Stimulated activated naive CD4-positive, alpha-beta T cell treated with Interleukin-2 at 50 U/mL for 16 hours (primary cell): ENCODE measurements at regions not wholly inside any gene's neighbourhood (a gene's known extent, or its start where the extent isn't known, plus 50 kb on each side); places are given as distances from the start of the nearest gene placed in this dataset.
"Not testable (repeated sequence)": the region's sequence is repeated elsewhere in the genome, so short reads cannot be mapped to it uniquely, and the experiment has no call there.

Source experiments
- DNase-seq: peaks from one replicate; lab custom pipeline; 2025; lab: John Stamatoyannopoulos, UW

DNA sequence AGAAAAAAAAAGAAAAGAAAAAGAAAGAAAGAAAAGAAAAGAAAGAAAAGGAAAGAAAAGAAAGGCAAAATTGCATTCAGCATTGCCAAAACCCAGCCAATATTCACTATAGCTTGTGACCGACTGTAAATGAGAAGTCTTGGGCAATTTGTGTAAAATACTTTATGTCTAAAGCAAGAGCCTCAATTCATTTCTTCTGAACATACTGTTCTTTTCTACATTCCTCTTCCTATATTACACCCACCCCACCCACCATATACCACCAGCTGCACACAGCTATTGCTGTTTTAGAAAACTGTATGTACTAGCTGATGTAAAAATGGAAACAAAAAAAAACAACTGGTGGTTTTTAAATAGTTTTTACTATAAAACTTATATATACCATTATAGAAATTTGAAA lies 156.9 kb upstream of the TTC29 start:
- DNase-seq: no peak

- no peak for DNase-seq
These were observed 157.8 kb upstream of the TTC29 start for GRCh38 chr4:147103403-147103946.

DNA sequence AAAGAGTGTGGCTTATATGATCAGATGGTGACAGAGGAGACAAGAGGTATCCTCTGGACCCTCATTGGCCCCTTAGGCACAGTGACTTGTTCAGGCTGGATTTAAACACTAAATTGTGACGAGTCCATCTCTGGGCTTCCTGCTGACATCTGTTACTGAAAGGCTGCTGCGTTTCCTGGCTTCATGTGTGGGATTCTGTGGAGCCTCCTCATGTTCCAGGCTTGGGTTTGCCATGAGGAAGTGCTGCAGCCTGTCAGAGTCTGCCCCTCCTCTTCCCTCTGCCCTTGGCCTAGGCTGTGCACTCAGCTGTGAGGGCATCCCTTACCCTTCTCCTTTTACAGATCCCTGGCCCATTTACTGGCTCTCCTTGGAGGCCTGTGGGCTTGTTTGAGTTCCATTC lies 159.1 kb upstream of the TTC29 start:
- no peak for DNase-seq

- no peak for DNase-seq
These were observed 162.7 kb upstream of the TTC29 start for GRCh38 chr4:147108409-147108808.

GRCh38 chr4:147109800-147110199 lies 164.1 kb upstream of the TTC29 start:
- DNase-seq: no peak

DNA sequence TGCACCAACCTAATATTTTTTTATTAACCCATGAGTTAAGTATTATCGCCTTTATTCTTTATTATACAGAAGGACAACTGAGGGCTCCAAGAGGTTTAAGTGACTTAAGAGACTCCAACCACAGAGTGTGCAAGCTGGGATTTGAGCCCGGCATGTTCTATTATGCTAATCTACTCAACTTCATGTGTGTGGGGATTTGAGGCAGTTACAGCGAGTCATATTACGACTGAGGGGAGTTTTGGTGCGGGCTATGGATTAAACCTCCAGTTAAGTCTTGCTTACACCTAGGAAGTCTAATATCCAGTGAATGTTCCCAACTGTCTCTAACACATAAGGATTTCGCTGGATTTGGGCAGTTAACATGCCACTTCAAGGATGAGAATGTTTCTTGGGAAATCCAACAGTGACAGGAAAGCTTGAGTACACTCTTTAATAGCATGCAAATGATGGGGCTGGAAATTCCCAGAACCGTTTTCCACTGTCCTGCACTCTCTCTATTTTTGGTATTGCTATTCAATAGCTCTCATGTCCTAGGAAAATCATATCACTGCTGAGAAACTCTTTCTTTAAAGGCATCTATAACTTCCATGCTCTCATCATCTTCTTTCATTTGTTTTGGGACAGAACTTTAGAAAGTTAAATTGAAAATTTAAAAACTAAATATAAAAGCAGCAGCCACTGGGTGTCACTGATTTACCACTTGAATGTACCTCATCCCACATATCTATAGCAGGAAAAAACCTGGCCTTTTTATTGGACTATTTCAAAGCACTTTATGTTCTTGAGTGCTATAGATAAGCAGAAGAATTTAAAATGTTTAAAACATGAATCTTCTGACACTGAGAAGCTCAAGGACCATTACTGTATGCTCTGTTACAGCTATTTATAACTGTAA lies 165.1 kb upstream of the TTC29 start:
- DNase-seq: no peak

DNA sequence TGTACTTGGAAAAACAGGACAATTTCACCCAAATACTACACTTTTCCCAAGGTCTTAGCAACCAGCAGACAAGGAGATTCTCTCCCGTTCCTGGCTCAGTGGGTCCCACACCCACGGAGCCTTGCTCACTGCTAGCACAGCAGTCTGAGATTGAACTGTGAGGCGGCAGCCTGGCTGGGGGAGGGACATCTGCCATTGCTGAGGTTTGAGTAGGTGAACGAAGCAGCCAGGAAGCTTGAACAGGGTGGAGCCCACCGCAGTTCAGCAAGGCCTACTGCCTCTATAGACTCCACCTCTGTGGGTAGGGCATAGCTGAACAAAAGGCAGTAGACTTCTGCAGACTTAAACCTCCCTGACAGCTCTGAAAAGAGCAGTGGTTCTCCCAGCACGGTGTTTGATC lies 166.5 kb upstream of the TTC29 start:
- DNase-seq: not testable (repeated sequence)

DNA sequence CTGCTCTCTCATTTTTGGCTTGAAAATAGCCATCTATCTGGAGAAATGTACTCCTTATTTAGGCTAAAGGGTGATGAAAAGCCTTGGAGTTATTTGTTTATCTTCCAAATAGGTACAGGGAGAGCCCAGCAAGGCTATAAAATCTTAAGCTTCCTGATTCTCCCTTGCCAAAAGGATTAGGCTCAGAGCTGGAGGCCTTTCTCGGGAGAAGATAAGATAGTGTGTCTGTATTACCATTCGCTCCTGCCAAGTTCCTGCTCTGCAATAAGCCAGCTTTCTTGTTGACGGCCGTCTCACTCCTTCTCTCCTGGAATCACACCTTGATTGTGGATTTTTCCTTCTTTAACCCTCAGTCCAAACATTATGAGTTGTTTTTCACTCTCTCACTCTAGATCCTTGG lies 171.8 kb upstream of the TTC29 start:
- DNase-seq: no peak

DNA sequence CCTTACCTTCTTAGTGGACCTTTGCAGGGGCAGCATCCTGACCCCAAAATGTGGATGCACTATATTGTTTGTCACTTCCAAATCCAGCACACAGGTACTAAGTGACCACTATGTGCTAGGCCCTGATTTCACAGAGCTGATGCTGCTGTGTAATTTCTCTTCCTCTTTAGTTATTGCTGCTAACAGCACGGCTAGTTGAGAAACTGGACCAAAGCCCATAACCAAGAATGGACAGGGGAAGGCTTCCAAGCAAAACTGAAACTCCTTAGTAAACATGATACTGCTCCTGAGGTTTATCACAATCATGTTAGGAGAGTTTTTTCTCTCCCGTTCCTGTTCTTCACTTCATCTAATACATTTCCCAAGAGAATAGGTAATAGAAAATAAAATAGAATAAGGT lies 172.9 kb upstream of the TTC29 start:
- DNase-seq: no peak

- DNase-seq: no peak
These were observed 177.0 kb upstream of the TTC29 start for GRCh38 chr4:147122685-147123084.

- DNase-seq: no peak
These were observed 177.5 kb upstream of the TTC29 start for GRCh38 chr4:147123146-147123545.

- DNase-seq: no peak
These were observed 183.1 kb upstream of the TTC29 start for GRCh38 chr4:147128787-147129186.

DNA sequence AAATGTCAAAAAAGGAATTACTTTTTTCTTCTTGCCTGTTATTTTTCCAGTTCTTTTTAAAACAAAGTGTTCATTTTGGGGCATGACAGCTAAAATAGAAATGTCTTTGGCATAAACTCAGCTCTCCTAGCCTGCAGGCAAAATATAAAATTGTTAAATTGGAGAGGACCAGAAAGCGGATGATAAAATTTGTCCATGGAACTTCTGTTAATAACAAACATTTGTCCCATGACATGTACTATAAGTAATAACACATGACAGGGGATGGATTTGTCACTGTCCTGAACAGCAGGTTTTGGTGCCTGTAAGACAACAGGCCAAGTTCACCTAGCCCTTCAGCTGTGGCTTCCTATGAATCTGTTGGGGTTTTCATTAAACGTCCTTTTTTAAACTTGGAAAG lies 184.0 kb upstream of the TTC29 start:
- no peak for DNase-seq

DNA sequence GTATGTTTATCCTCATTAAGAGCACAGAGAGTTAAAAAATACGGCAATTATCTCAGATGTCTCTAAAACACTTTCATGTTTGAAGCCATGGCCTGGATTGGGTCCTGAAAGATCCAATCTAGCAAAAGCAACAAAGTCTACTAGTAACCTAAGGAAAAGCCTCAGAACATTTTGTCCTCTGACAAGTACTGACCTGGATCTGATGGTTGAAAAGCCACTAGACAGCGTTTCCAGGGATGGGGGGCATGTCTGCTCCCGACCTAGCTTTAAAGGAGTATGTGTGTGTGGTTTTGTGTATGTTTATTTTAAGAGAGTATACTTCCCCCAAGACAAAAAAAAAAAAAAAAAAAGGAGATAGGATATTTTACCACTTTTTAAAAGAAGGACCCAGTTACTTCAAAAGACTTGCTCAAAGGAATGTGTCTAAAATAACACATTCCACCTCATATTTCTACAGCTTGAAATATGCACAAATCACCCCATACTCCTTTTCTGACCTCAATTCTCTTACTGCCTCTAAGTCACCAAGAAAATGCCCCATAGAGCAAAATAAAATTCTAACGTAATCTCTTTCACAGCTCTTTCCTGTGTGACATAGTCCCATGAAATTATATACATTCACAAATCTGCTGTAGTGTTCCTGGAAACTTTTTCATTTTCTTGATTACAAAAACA lies 189.0 kb upstream of the TTC29 start:
- DNase-seq: no peak

GRCh38 chr4:147136310-147136709 lies 190.6 kb upstream of the TTC29 start:
- DNase-seq: no peak

- no peak for DNase-seq
These were observed 191.1 kb upstream of the TTC29 start for GRCh38 chr4:147136751-147137150.

DNA sequence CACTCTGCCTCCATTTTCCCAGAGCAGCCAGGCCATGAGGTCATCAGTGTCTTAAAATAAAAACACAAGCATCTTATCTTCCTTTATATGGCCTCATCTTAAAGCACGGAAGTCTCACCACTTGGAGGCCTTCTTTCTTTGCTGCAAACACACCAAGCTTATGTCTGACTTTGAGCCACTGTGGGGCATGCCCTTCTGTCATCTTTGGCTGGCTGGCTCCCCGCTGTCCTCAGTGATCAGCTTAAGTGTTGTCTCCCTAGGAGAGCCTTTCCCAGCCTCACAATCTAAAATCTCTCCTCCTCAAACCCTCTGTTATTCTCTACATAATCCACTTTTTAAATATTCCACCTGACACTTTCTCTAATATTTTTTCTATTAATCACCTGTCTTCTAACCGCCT lies 191.6 kb upstream of the TTC29 start:
- DNase-seq: no peak

DNA sequence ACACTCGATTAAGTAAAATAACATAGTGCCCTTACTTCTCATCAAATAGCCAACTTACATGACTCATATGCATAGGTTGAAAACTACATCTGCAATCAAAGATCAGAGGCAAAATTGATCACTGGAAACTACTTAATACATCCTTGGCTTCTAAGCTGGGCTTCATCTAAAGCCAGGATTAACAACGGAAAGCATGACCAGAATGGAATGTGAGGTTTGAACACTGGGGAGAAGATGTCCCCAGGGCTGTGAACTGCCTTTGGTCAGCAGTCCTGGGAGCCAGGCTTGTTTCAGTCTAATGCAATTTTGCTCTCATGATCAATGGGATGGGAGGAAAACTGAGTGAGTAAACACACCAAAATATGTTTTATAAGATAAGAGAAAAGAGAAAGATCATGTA lies 192.5 kb upstream of the TTC29 start:
- DNase-seq: no peak

DNA sequence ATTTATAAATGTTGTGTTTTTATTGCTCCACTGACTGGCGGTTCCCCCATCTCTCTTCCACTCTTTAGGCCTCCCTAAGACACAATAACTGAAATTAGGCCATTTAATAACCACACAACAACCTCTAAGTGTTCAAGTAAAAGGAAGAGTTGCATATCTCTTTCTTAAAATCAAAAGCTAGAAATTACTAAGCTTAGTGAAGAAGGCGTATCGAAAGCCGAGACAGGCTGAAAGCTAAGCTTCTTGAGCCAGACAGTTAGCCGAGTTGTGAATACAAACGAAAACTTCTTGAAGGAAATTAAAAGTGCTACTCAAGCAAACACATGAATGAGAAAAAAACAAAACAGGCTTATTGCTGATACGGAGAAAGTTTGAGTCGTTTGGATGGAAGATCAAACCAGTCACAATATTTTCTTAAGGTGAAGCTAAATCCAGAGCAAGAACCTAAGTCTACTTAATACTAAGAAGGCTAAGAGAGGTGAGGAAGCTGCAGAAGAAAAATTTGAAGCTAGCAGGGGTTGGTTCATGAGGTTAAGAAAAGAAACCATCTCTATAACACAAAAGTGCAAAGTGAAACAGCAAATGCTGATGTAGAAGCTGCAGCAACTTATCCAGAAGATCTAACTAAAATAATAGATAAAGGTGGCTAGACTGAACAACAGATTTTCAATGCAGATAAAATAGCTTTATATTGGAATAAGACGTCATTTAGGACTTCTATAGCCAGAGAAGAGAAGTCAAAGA lies 194.0 kb upstream of the TTC29 start:
- no peak for DNase-seq

DNA sequence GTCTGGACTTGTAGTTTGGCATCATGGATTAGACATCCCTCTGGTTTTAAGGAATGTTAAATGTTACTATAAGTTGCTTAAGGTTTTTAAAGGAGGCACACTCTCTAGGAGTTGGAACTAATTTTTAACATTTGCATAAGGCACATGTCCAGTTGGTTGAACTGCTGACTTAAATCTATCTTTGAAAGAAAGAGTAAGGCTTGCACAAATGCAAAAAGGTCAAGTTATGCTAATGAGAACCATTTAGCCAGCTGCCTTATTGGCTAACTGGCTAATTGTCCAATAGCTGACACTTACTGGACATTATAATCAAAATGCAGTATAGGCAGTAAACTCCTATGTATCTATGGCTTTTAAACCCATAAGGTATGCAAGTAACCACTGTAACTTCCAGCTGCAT lies 206.1 kb upstream of the TTC29 start:
- DNase-seq: no peak

DNA sequence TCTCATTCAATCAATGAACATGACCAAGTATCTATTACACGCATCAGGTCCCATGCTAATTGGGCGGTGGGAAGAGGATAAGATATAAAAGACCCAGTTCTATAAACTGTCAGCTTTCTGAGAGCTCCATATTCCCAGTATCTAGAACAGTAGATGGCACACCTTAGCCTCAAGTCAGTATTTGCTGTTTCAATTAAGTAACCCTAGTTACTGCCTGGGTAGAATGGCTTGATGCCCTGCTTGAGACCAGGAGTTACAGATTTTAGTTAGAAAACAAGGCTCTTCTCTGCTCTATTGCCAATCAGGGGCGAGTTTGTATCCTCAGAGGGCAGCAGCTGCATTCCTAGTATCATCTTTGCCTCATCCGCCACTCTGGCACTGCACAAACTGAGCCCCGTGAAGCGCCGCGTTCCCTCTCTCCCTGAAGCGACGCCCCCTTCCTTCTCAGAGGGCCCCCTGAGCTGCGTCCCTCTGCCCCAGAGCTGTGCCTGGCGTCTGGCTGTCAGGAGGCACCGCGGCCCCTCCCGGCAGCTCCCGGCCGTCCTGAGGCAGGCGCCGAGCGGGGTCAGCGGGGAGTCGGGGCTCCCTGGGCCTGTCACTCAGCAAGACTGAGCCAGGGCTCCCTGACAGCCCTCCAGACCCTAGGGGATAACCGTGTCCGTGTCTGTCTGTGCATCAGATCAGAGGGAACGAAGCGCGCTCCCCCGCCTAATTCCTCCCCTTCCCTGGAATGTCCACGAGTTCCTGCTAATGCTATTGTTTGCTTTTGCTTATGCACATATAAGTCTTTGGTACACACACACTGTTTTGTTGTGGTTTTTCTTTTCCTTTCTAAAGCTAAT lies 212.4 kb upstream of the TTC29 start:
- no peak for DNase-seq
